WTC11 (cell line): ENCODE measurements at regions not wholly inside any gene's neighbourhood (a gene's known extent, or its start where the extent isn't known, plus 50 kb on each side); places are given as distances from the start of the nearest gene placed in this dataset.

Experiments
- ATAC-seq: fragments of 200-7000 bp; cut with Tn5 transposase; 2 replicates; pipeline ENCODE4 v1.10.0; 2021; ENCODE audit warnings: mild to moderate bottlenecking, moderate library complexity
- CTCF ChIA-PET: fragments of 300-600 bp; sonication (Branson Sonifier 250); formaldehyde crosslinking; loops from one replicate; lab custom pipeline; 2021; ENCODE audit warnings: antibody characterized with exemption; lab: Charles Lee
- POLR2A ChIA-PET: fragments of 350-600 bp; sonication (Branson Sonifier 250); formaldehyde crosslinking; loops from one replicate; lab custom pipeline; 2021; ENCODE audit warnings: antibody characterized with exemption; lab: Charles Lee
- DNase-seq: peaks from one replicate; pipeline ENCODE4 v3.0.0; 2021; ENCODE audit warnings: low spot score
- H3K27ac Mint-ChIP-seq: 2 replicates; pipeline ENCODE4 v1.8.0; 2021; ENCODE audit warnings: mixed read lengths
- H3K27me3 Mint-ChIP-seq: 2 replicates; pipeline ENCODE4 v1.8.0; 2021; ENCODE audit warnings: low read depth, mild to moderate bottlenecking, moderate library complexity, mixed read lengths
- H3K36me3 Mint-ChIP-seq: 2 replicates; pipeline ENCODE4 v1.8.0; 2021; ENCODE audit warnings: mixed read lengths
- H3K4me1 Mint-ChIP-seq: 2 replicates; pipeline ENCODE4 v1.8.0; 2022; ENCODE audit warnings: mixed read lengths
- H3K4me3 Mint-ChIP-seq: 2 replicates; pipeline ENCODE4 v1.8.0; 2021; ENCODE audit warnings: mild to moderate bottlenecking, moderate library complexity, mixed read lengths
- H3K9me3 Mint-ChIP-seq: 2 replicates; pipeline ENCODE4 v1.8.0; 2021; ENCODE audit warnings: mixed read lengths
- ELF4 ChIP-seq: sonication (generic); formaldehyde crosslinking; IDR thresholded peaks from 2 replicates; pipeline ENCODE4 v1.8.1; 2022; ENCODE audit warnings: low read depth, mild to moderate bottlenecking, moderate library complexity, missing genetic modification reagents
- ETV6 ChIP-seq: sonication (generic); formaldehyde crosslinking; IDR thresholded peaks from 2 replicates; pipeline ENCODE4 v1.8.1; 2022; ENCODE audit warnings: mild to moderate bottlenecking, missing genetic modification reagents
- FOXP1 ChIP-seq: sonication (generic); formaldehyde crosslinking; IDR thresholded peaks from 2 replicates; pipeline ENCODE4 v1.8.0; 2022; ENCODE audit warnings: missing genetic modification reagents, mild to moderate bottlenecking, moderate library complexity, borderline replicate concordance
- GABPB1 ChIP-seq: sonication (generic); formaldehyde crosslinking; IDR thresholded peaks from 2 replicates; pipeline ENCODE4 v1.8.1; 2023; ENCODE audit warnings: mild to moderate bottlenecking, missing genetic modification reagents
- HMGA2 ChIP-seq: fragments of 250-450 bp; sonication (Bioruptor Pico); IDR thresholded peaks from 2 replicates; pipeline ENCODE4 v1.4.0; 2021; ENCODE audit warnings: mild to moderate bottlenecking, moderate library complexity
- KAT7 ChIP-seq: sonication (generic); formaldehyde crosslinking; IDR thresholded peaks from 2 replicates; pipeline ENCODE4 v1.8.1; 2023; ENCODE audit warnings: missing genetic modification reagents, mild to moderate bottlenecking, borderline replicate concordance
- NFATC4 ChIP-seq: fragments of 250-450 bp; sonication (Bioruptor Pico); IDR thresholded peaks from 2 replicates; pipeline ENCODE4 v1.9.0; 2021; ENCODE audit warnings: mild to moderate bottlenecking
- NFE2L1 ChIP-seq: sonication (generic); formaldehyde crosslinking; IDR thresholded peaks from 2 replicates; pipeline ENCODE4 v1.8.1; 2023; ENCODE audit warnings: missing genetic modification reagents
- NR1H2 ChIP-seq: sonication (generic); formaldehyde crosslinking; IDR thresholded peaks from 2 replicates; pipeline ENCODE4 v1.9.0; 2021; ENCODE audit warnings: mild to moderate bottlenecking, moderate library complexity, missing genetic modification reagents
- OVOL2 ChIP-seq: fragments of 250-450 bp; sonication (Bioruptor Pico); IDR thresholded peaks from 2 replicates; pipeline ENCODE4 v1.9.0; 2021; ENCODE audit warnings: mild to moderate bottlenecking, borderline replicate concordance
- SMAD3 ChIP-seq: sonication (generic); formaldehyde crosslinking; IDR thresholded peaks from 2 replicates; pipeline ENCODE4 v1.8.0; 2022; ENCODE audit warnings: missing genetic modification reagents, mild to moderate bottlenecking, borderline replicate concordance
- SOX15 ChIP-seq: fragments of 250-450 bp; sonication (Bioruptor Pico); IDR thresholded peaks from 2 replicates; pipeline ENCODE4 v1.9.0; 2021; ENCODE audit warnings: mild to moderate bottlenecking
- TEAD4 ChIP-seq: sonication (generic); formaldehyde crosslinking; IDR thresholded peaks from 2 replicates; pipeline ENCODE4 v1.8.0; 2022; ENCODE audit warnings: mild to moderate bottlenecking, missing genetic modification reagents
- TP53 ChIP-seq: sonication (generic); formaldehyde crosslinking; IDR thresholded peaks from 2 replicates; pipeline ENCODE4 v1.8.1; 2023; ENCODE audit warnings: mild to moderate bottlenecking, missing genetic modification reagents
- ZNF219 ChIP-seq: sonication (generic); formaldehyde crosslinking; IDR thresholded peaks from 2 replicates; pipeline ENCODE4 v1.8.0; 2023; ENCODE audit warnings: missing genetic modification reagents, mild to moderate bottlenecking, borderline replicate concordance
- ZNF281 ChIP-seq: sonication (generic); formaldehyde crosslinking; IDR thresholded peaks from 2 replicates; pipeline ENCODE4 v1.8.0; 2023; ENCODE audit warnings: mild to moderate bottlenecking, missing genetic modification reagents
- ZNF317 ChIP-seq: sonication (generic); formaldehyde crosslinking; IDR thresholded peaks from 2 replicates; pipeline ENCODE4 v1.8.1; 2023; ENCODE audit warnings: low read depth, mild to moderate bottlenecking, moderate library complexity, missing genetic modification reagents, borderline replicate concordance
- ZNF423 ChIP-seq: fragments of 250-450 bp; sonication (Bioruptor Pico); IDR thresholded peaks from 2 replicates; pipeline ENCODE4 v2.1.2; 2022; ENCODE audit warnings: mild to moderate bottlenecking, moderate library complexity
- TF ChIP-seq, protein P1 (sequence below): sonication (generic); formaldehyde crosslinking; IDR thresholded peaks from 2 replicates; pipeline ENCODE4 v1.8.0; 2022; ENCODE audit warnings: missing genetic modification reagents
- TF ChIP-seq, protein P2 (sequence below): fragments of 250-450 bp; sonication (Bioruptor Pico); IDR thresholded peaks from 2 replicates; pipeline ENCODE4 v1.9.0; 2021; ENCODE audit warnings: moderate library complexity, mild to moderate bottlenecking, inconsistent platforms, borderline replicate concordance
- TF ChIP-seq, protein P3 (sequence below): sonication (generic); formaldehyde crosslinking; IDR thresholded peaks from 2 replicates; pipeline ENCODE4 v1.8.0; 2023; ENCODE audit warnings: missing genetic modification reagents
- TF ChIP-seq, protein P4 (sequence below): sonication (generic); formaldehyde crosslinking; IDR thresholded peaks from 2 replicates; pipeline ENCODE4 v1.8.1; 2022; ENCODE audit warnings: low read depth, missing genetic modification reagents, borderline replicate concordance

DNA sequence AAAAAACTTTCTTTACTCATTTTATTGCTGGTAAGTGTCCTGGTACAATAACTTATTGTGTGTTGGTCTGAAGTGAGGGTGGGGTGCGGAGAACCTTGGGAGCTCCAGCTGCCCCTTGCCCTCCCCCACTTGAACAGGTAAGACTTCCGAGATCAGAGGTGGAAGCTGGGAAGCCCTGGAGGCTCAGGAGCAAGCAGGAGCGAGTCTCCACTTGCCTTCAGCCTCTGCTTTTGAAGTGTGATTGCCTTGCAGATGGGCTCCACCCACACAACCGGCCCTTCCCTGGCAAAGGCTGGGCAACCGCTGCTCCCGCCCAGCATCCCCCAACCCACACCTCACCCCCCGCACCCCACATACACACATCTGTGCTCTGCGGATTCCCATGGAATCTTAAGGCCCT, 179.6 kb downstream of the TFAP2C start (continued):
- no peak for TF ChIP-seq NFE2L1
- TF ChIP-seq ZNF423 (CRISPR knock-in tag) = no peak
- no peak for TF ChIP-seq OVOL2 (CRISPR knock-in tag)
- TF ChIP-seq, protein P1, sequence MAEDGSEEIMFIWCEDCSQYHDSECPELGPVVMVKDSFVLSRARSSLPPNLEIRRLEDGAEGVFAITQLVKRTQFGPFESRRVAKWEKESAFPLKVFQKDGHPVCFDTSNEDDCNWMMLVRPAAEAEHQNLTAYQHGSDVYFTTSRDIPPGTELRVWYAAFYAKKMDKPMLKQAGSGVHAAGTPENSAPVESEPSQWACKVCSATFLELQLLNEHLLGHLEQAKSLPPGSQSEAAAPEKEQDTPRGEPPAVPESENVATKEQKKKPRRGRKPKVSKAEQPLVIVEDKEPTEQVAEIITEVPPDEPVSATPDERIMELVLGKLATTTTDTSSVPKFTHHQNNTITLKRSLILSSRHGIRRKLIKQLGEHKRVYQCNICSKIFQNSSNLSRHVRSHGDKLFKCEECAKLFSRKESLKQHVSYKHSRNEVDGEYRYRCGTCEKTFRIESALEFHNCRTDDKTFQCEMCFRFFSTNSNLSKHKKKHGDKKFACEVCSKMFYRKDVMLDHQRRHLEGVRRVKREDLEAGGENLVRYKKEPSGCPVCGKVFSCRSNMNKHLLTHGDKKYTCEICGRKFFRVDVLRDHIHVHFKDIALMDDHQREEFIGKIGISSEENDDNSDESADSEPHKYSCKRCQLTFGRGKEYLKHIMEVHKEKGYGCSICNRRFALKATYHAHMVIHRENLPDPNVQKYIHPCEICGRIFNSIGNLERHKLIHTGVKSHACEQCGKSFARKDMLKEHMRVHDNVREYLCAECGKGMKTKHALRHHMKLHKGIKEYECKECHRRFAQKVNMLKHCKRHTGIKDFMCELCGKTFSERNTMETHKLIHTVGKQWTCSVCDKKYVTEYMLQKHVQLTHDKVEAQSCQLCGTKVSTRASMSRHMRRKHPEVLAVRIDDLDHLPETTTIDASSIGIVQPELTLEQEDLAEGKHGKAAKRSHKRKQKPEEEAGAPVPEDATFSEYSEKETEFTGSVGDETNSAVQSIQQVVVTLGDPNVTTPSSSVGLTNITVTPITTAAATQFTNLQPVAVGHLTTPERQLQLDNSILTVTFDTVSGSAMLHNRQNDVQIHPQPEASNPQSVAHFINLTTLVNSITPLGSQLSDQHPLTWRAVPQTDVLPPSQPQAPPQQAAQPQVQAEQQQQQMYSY (CRISPR knock-in tag) = no peak
- TF ChIP-seq SOX15 (CRISPR knock-in tag) = no peak
- TF ChIP-seq, protein P2, sequence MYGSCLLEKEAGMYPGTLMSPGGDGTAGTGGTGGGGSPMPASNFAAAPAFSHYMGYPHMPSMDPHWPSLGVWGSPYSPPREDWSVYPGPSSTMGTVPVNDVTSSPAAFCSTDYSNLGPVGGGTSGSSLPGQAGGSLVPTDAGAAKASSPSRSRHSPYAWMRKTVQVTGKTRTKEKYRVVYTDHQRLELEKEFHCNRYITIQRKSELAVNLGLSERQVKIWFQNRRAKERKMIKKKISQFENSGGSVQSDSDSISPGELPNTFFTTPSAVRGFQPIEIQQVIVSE (CRISPR knock-in tag) = no peak
- TF ChIP-seq GABPB1 (CRISPR knock-in tag) = no peak
- TF ChIP-seq ELF4 (CRISPR knock-in tag) = no peak
- no peak for TF ChIP-seq SMAD3 (CRISPR knock-in tag)
- TF ChIP-seq, protein P3, sequence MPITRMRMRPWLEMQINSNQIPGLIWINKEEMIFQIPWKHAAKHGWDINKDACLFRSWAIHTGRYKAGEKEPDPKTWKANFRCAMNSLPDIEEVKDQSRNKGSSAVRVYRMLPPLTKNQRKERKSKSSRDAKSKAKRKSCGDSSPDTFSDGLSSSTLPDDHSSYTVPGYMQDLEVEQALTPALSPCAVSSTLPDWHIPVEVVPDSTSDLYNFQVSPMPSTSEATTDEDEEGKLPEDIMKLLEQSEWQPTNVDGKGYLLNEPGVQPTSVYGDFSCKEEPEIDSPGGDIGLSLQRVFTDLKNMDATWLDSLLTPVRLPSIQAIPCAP = no peak
- TF ChIP-seq, protein P4, sequence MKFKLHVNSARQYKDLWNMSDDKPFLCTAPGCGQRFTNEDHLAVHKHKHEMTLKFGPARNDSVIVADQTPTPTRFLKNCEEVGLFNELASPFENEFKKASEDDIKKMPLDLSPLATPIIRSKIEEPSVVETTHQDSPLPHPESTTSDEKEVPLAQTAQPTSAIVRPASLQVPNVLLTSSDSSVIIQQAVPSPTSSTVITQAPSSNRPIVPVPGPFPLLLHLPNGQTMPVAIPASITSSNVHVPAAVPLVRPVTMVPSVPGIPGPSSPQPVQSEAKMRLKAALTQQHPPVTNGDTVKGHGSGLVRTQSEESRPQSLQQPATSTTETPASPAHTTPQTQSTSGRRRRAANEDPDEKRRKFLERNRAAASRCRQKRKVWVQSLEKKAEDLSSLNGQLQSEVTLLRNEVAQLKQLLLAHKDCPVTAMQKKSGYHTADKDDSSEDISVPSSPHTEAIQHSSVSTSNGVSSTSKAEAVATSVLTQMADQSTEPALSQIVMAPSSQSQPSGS = no peak

- H3K36me3 Mint-ChIP-seq = peaks cover 4% of the 10 kb centered on the region; the same call in 1 of the 2 replicates
- DNase-seq = no peak
- H3K9me3 Mint-ChIP-seq = peaks cover 9% of the 10 kb centered on the region
- ChIA-PET POLR2A (no interaction called here), CTCF (interaction anchor here (1.5 kb wide), 1 partner anchor 164 kb away, joined by 5 read pairs; no protein-coding TSS in a partner anchor)
- peaks cover 40% of the 10 kb centered on the region for H3K4me1 Mint-ChIP-seq
- H3K27ac Mint-ChIP-seq = no peak overlapping the region
- ATAC-seq = no peak
- H3K27me3 Mint-ChIP-seq = peaks cover 6% of the 10 kb centered on the region
- TF ChIP-seq HMGA2 = no peak
- no peak for TF ChIP-seq NFE2L1
- TF ChIP-seq ZNF281 (CRISPR knock-in tag) = no peak
- TF ChIP-seq ETV6 (CRISPR knock-in tag) = no peak
- no peak for TF ChIP-seq OVOL2 (CRISPR knock-in tag)
- TF ChIP-seq ZNF219 = no peak
- TF ChIP-seq GABPB1 (CRISPR knock-in tag) = no peak
- no peak for TF ChIP-seq FOXP1 (CRISPR knock-in tag)
- no peak for TF ChIP-seq KAT7
- no peak for TF ChIP-seq TP53
- TF ChIP-seq ZNF317 (CRISPR knock-in tag) = no peak
- no peak for TF ChIP-seq TEAD4
- no peak for TF ChIP-seq NFATC4 (CRISPR knock-in tag)
- TF ChIP-seq NR1H2 = no peak
- H3K4me3 Mint-ChIP-seq = no peak overlapping the region
Observed at GRCh38 chr20:56809668-56810067, 180.6 kb downstream of the TFAP2C start.
